H1 (cell line): ENCODE measurements at regions not wholly inside any gene's neighbourhood (a gene's known extent, or its start where the extent isn't known, plus 50 kb on each side); places are given as distances from the start of the nearest gene placed in this dataset.

ENCODE experiments used
- CTCF ChIA-PET: fragments of 300-600 bp; sonication (Branson Sonifier 250); formaldehyde crosslinking; loops from one replicate; lab custom pipeline; 2021; ENCODE audit not compliant: partially characterized antibody; lab: Charles Lee
- POLR2A ChIA-PET: fragments of 300-600 bp; sonication (Branson Sonifier 250); formaldehyde crosslinking; loops from one replicate; lab custom pipeline; 2021; ENCODE audit warnings: inconsistent platforms; ENCODE audit not compliant: partially characterized antibody; lab: Charles Lee
- DNase-seq, 2 experiments: peaks; one replicate each; pipeline versions ENCODE4 v3.0.0 to v3.0.0-alpha.2; 2010 to 2022; ENCODE audit warnings: low spot score in 2 of 2, low read depth in 1 of 2, mixed read lengths in 1 of 2
- FAIRE-seq: peaks from 2 replicates; lab custom pipeline; 2011; peaks lifted over from hg19 to GRCh38; lab: Jason Lieb, UNC
- H2AFZ ChIP-seq: 2 replicates; pipeline ENCODE4 v1.8.1; 2012; ENCODE audit warnings: low read length, inconsistent platforms
- H2AK5ac ChIP-seq: 2 replicates; pipeline ENCODE4 v1.6.1; 2013; ENCODE audit warnings: low read depth, low read length
- H2BK120ac ChIP-seq: replicated peaks from 2 replicates; pipeline ENCODE3; 2013; ENCODE audit warnings: low read depth, low read length, inconsistent platforms
- H2BK12ac ChIP-seq: 2 replicates; pipeline ENCODE4 v1.6.1; 2013; ENCODE audit warnings: low read depth, low read length
- H2BK15ac ChIP-seq: 2 replicates; pipeline ENCODE4 v1.6.1; 2013; ENCODE audit warnings: low read length
- H2BK20ac ChIP-seq: 2 replicates; pipeline ENCODE4 v1.6.1; 2013; ENCODE audit warnings: low read length
- H2BK5ac ChIP-seq: 2 replicates; pipeline ENCODE4 v1.6.1; 2013; ENCODE audit warnings: low read depth, low read length
- H3K14ac ChIP-seq: 2 replicates; pipeline ENCODE4 v1.6.1; 2013; ENCODE audit warnings: inconsistent platforms; ENCODE audit not compliant: insufficient read length
- H3K18ac ChIP-seq: 2 replicates; pipeline ENCODE4 v1.6.1; 2013; ENCODE audit warnings: low read length; ENCODE audit errors: extremely low read depth
- H3K23ac ChIP-seq: 2 replicates; pipeline ENCODE4 v1.6.1; 2013; ENCODE audit warnings: inconsistent platforms; ENCODE audit not compliant: insufficient read length
- H3K23me2 ChIP-seq: 2 replicates; pipeline ENCODE4 v1.6.1; 2013; ENCODE audit warnings: low read depth, low read length
- H3K27ac ChIP-seq: 2 replicates; pipeline ENCODE4 v1.6.1; 2011; ENCODE audit warnings: low read depth, low read length, inconsistent platforms
- H3K27me3 ChIP-seq, 4 experiments: replicated peaks in 1 of 4; 1 replicate in 1 of 4; 2 replicates in 3 of 4; pipeline versions ENCODE4 v1.6.1 to v1.8.1; 2011 to 2013; ENCODE audit warnings: low read length in 3 of 4, mild to moderate bottlenecking in 3 of 4, inconsistent platforms in 2 of 4, mixed read lengths in 2 of 4, moderate library complexity in 1 of 4; ENCODE audit not compliant: control insufficient read depth in 3 of 4, insufficient read depth in 3 of 4; ENCODE audit errors: extremely low read depth in 1 of 4
- H3K36me3 ChIP-seq, 4 experiments: 2 replicates each; pipeline versions ENCODE4 v1.6.1 to v1.8.1; 2011 to 2013; ENCODE audit warnings: mild to moderate bottlenecking in 4 of 4, low read length in 3 of 4, moderate library complexity in 2 of 4, control low read depth in 1 of 4, inconsistent platforms in 1 of 4; ENCODE audit not compliant: insufficient read depth in 4 of 4, control insufficient read depth in 2 of 4
- H3K4ac ChIP-seq: replicated peaks from 2 replicates; pipeline ENCODE3; 2013; ENCODE audit warnings: low read length, low read depth, mixed read lengths, inconsistent platforms; ENCODE audit not compliant: insufficient read length
- H3K4me1 ChIP-seq, 4 experiments: replicated peaks in 1 of 4; 1 replicate in 1 of 4; 2 replicates in 3 of 4; pipeline versions ENCODE4 v1.6.1 to v1.8.1; 2011 to 2013; ENCODE audit warnings: low read length in 3 of 4, inconsistent platforms in 2 of 4, mixed read lengths in 1 of 4; ENCODE audit not compliant: insufficient read depth in 4 of 4, control insufficient read depth in 3 of 4
- H3K4me2 ChIP-seq, 2 experiments: 2 replicates each; pipeline versions ENCODE4 v1.6.1 to v1.8.1; 2011 to 2013; ENCODE audit warnings: low read depth in 2 of 2, low read length in 2 of 2, control low read depth in 1 of 2, inconsistent platforms in 1 of 2, mild to moderate bottlenecking in 1 of 2; ENCODE audit not compliant: insufficient read depth in 1 of 2
- H3K4me3 ChIP-seq, 4 experiments: fragments of 200-600, 300-600 bp in 1 of 4; sonication (generic), shearing (Covaris generic), sonication (Bioruptor Twin) in 1 of 4; 2 replicates each; pipeline versions ENCODE4 v1.5.1 to v1.8.1; 2011 to 2016; ENCODE audit warnings: low read length in 4 of 4, low read depth in 3 of 4, control low read depth in 2 of 4, inconsistent platforms in 2 of 4, mild to moderate bottlenecking in 2 of 4, mixed read lengths in 1 of 4, moderate library complexity in 1 of 4; ENCODE audit not compliant: insufficient read depth in 2 of 4; ENCODE audit errors: extremely low read depth in 1 of 4
- H3K56ac ChIP-seq: replicated peaks from 2 replicates; pipeline ENCODE3; 2013; ENCODE audit warnings: low read depth, mild to moderate bottlenecking, mixed read lengths, low read length, inconsistent platforms; ENCODE audit not compliant: insufficient read length
- H3K79me1 ChIP-seq: 2 replicates; pipeline ENCODE4 v1.6.1; 2013; ENCODE audit warnings: low read depth, low read length, control low read depth
- H3K79me2 ChIP-seq, 2 experiments: 2 replicates each; pipeline versions ENCODE4 v1.6.1 to v1.8.1; 2012 to 2013; ENCODE audit warnings: low read length in 2 of 2, mild to moderate bottlenecking in 2 of 2, inconsistent platforms in 1 of 2; ENCODE audit not compliant: insufficient read depth in 2 of 2, control insufficient read depth in 1 of 2
- H3K9ac ChIP-seq, 4 experiments: replicated peaks in 1 of 4; 1 replicate in 1 of 4; 2 replicates in 3 of 4; pipeline versions ENCODE4 v1.6.1 to v1.8.1; 2011 to 2013; ENCODE audit warnings: low read depth in 3 of 4, low read length in 3 of 4, control low read depth in 2 of 4, mild to moderate bottlenecking in 2 of 4, moderate library complexity in 2 of 4, inconsistent platforms in 1 of 4; ENCODE audit errors: extremely low read depth in 1 of 4
- H3K9me3 ChIP-seq, 2 experiments: 2 replicates each; pipeline versions ENCODE4 v1.6.1 to v1.8.1; 2012 to 2013; ENCODE audit warnings: mild to moderate bottlenecking in 2 of 2, moderate library complexity in 2 of 2, control low read depth in 1 of 2, inconsistent platforms in 1 of 2, low read depth in 1 of 2, low read length in 1 of 2, mixed read lengths in 1 of 2; ENCODE audit not compliant: insufficient read depth in 2 of 2
- H4K20me1 ChIP-seq, 2 experiments: replicated peaks in 1 of 2; 2 replicates each; pipeline versions ENCODE3 to v1.8.1; 2011 to 2013; ENCODE audit warnings: inconsistent platforms in 2 of 2, low read length in 2 of 2, mild to moderate bottlenecking in 1 of 2; ENCODE audit not compliant: insufficient read depth in 2 of 2, control insufficient read depth in 1 of 2
- H4K5ac ChIP-seq: 2 replicates; pipeline ENCODE4 v1.6.1; 2013; ENCODE audit warnings: low read length, low read depth, mixed read lengths, inconsistent platforms; ENCODE audit not compliant: insufficient read length
- H4K8ac ChIP-seq: 2 replicates; pipeline ENCODE4 v1.8.0; 2013; ENCODE audit warnings: mild to moderate bottlenecking, moderate library complexity, low read length, inconsistent platforms; ENCODE audit not compliant: insufficient read depth; ENCODE audit errors: extremely low read depth
- H4K91ac ChIP-seq: replicated peaks from 2 replicates; pipeline ENCODE3; 2013; ENCODE audit warnings: low read length, mixed read lengths, inconsistent platforms; ENCODE audit not compliant: insufficient read length
- CHD2 ChIP-seq: IDR thresholded peaks from 2 replicates; pipeline ENCODE4 v1.6.1; 2012; ENCODE audit warnings: low read length, improper control_type of control experiment
- WGBS, 2 experiments: shearing (Covaris generic) in 1 of 2; methylation state at CpG; one replicate each; pipeline versions ENCODE4 v1.1.6 to v1.1.7; 2013 to 2015; ENCODE audit warnings: low lambda C conversion rate in 2 of 2, mixed read lengths in 2 of 2, inconsistent platforms in 1 of 2, low coverage in 1 of 2, missing lambda C conversion rate in 1 of 2; ENCODE audit not compliant: insufficient replicate concordance in 2 of 2, insufficient coverage in 1 of 2, insufficient read length in 1 of 2; ENCODE audit errors: extremely low coverage in 1 of 2, missing lambda C conversion rate in 1 of 2; 5-methylcytosine and 5-hydroxymethylcytosine counted together

GRCh38 chr22:47734511-47734910, 972.1 kb downstream of the TBC1D22A start:
- ChIA-PET POLR2A (no interaction called here), CTCF (no interaction called here)
- no peak overlapping the region for H2BK120ac ChIP-seq
- no peak overlapping the region for H3K4ac ChIP-seq
- H4K8ac ChIP-seq: no peak overlapping the region
- no peak overlapping the region for H3K4me3 ChIP-seq
- no peak overlapping the region for H2BK15ac ChIP-seq
- H3K14ac ChIP-seq: no peak overlapping the region
- FAIRE-seq: no peak
- no peaks in the 10 kb centered on the region; a peak in 1 of 8 replicates for H3K36me3 ChIP-seq
- H3K79me2 ChIP-seq: no peaks in the 10 kb centered on the region
- no peak overlapping the region for H4K91ac ChIP-seq
- no peak overlapping the region for H3K18ac ChIP-seq
- no peaks in the 10 kb centered on the region for H3K23me2 ChIP-seq
- no peaks in the 10 kb centered on the region for H3K27me3 ChIP-seq
- H2AK5ac ChIP-seq: no peak overlapping the region; the same call in 1 of the 2 replicates
- 92% methylated on average over 7 of the region's 7 CpGs; no CpG with 5 or more reads in 1 of the 2 experiments for WGBS, 2 experiments
- no peaks in the 10 kb centered on the region for H3K4me1 ChIP-seq
- H4K5ac ChIP-seq: no peak overlapping the region
- H3K23ac ChIP-seq: no peak overlapping the region
- no peak for DNase-seq
- no peak overlapping the region for H2BK20ac ChIP-seq
- no peaks in the 10 kb centered on the region for H4K20me1 ChIP-seq
- no peak overlapping the region for H3K4me2 ChIP-seq
- peaks cover 10 to 13% of the 10 kb centered on the region in 2 experiments for H3K9me3 ChIP-seq
- no peaks in the 10 kb centered on the region for H3K79me1 ChIP-seq
- no peak overlapping the region for H2AFZ ChIP-seq
- no peak overlapping the region for H2BK5ac ChIP-seq
- H3K9ac ChIP-seq: no peak overlapping the region
- H3K56ac ChIP-seq: no peak overlapping the region
- no peak overlapping the region for H2BK12ac ChIP-seq
- no peak overlapping the region for H3K27ac ChIP-seq
- TF ChIP-seq CHD2: no peak
